GM19023 (cell line): ENCODE measurements at regions not wholly inside any gene's neighbourhood (a gene's known extent, or its start where the extent isn't known, plus 50 kb on each side); places are given as distances from the start of the nearest gene placed in this dataset.
"Not testable (repeated sequence)": the region's sequence is repeated elsewhere in the genome, so short reads cannot be mapped to it uniquely, and the experiment has no call there.

ENCODE experiments used
- ATAC-seq: cut with Tn5 transposase; IDR thresholded peaks from one replicate; pipeline ENCODE4 v1.9.1; 2021; ENCODE audit warnings: mild to moderate bottlenecking, moderate library complexity; ENCODE audit not compliant: unreplicated experiment

DNA sequence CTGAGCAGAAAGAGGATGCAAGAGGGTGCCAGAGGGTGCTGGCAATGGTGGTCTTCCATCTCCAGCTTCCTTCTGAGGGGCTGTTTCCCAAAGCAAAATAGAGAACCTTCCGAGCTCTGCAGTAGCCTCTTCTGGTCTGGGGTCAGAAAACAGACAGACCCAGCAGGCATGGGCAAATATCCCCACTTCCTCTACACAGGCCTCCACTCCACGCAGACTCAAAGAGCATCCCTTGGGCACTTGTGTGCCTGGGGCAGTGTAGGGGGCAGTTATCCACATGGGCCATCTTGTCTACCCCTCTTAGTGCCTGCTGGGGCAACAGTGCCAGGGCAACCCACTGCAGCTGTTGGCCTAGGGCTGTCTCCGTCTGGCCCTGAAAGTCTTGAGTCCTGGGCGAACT, 231.9 kb downstream of the TTC8 start:
- no peak for ATAC-seq

DNA sequence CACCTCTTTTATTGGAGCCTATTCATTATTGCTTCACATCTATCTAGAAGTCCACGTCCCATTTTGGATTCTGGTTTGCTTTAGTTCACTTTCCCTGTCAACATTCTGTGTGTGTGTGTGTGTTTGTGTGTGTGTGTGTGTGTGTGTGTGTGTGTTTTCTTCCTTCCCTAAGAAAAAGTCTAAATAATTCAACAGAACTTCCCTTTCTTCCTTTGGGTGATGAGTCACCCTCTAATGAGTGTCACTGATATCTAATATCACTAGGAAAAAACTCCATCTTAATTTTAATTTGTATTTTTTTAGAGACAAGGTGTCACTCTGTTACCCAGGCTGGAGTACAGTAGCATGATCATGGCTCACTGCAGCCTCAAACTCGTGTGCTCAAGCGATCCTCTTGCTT, 234.2 kb downstream of the TTC8 start:
- ATAC-seq: no peak

DNA sequence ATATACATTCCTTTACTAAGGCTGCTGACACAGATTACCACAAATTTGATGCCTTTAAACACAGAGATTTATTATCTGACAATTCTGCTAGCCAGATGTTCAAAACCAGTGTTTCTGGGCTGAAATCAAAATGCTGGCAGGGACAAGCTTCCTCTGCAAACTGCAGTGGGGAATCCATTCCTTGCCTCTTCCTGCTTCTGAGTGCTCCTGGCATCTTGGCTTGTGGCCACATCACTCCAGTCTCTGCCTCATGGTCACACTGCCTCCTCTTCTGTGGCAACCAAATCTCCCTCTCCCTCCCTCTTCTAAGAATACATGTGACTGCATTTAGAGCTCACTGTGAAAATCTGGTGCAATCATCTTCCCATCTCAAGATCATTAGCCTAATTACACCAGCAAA, 235.7 kb downstream of the TTC8 start:
- no peak for ATAC-seq

DNA sequence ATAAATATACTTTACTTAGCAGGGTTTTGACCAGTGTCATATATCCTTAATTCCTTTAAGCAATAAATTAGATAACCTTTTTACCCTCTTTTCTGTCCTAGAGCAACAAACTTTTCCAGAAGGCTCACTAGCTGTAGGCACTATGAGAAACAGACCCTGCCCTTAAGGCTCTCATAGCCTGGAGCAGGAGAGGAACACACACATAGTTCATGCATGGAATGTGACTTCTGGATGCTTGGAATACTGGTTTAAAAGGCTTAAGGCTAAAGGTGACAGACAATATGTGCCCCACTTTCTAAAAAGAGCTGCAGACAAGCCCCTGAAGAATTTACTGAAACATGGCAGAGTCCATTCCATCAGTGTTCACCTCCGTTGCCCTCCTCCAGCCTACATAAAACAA, 237.2 kb downstream of the TTC8 start:
- no peak for ATAC-seq

DNA sequence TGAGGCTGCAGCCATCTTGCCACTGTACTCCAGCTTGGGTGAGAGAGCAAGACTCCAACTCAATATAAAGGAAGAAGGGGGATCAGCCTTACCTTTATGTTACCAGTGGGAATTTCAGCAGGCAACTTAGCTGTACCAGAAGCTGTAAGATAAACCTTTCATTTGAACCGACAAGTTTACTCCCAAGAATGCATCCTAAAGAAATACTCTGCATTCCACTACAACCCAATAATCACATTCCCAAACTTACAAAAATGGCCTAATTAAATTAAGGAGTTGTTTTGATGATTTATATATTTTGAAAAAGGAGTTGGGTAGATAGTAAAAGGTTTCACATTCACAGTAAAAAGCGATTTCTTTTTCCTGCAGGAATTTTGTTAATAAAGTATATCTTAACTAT, 241.4 kb downstream of the TTC8 start:
- no peak for ATAC-seq

DNA sequence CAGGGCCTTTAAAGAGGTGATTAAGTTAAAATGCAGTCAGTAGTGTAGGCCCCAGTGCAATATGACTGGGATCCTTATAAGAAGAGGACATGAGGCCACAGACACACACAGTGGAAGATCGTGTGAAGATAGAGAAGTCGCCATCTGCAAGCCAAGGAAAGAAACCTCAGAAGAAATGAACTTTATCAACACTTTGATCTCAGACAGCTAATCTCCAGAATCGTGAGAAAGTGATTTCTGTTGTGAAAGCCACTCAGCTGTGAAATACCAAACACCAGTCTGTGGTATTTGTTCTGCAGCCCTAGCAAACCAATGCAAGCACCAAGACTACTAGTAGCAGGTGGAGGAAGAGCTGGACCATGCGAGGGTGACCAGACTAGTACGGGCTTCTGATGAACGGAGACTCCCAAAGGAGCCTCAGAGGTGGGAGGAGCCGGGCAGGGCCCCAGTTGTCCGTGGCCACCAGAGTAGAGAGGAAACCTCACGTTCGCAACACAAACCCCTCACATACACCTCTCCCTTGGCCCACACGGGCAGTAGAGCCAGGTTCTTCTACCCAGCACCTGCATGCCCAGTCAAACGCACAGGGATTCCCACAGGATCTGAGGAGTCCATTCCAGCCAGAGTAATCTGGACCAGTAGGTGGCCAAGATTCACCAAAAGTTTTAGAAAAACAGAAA, 243.0 kb downstream of the TTC8 start:
- no peak for ATAC-seq

DNA sequence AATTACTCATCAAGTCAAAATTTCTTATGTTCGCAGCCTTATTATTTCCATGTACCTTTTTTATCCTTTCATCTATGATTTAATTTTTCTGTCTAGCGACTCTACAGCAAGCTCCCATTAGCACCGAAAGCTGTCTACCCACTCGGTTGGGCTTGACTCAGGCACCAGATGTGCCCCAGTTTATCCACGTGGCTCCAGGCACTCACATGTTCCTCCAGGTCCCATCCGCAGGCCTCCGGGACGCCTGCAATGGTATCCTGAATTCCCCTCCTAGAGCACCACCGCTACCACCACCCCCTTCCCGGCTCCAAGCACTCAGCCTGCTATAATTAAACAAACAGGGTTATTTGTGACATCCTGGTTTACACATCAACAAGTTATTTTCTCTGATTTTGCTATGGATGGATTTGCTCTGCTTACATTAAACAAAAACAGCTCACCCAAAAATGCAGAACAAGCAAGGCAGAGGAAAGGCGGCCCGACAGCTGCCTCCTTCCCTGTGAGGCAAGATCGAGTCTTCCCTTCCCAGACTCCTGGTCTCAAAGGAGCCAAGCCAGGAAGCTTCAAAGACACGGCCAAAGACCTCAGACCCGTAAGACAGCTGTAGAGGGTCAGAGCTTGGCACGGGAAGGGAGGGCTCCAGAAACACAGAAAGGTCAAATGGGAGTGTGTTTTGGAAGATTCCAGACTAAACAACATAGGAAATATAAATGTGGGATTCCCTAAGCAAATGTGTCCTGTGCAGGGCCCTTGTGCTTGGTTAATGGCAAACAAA, 253.8 kb downstream of the TTC8 start:
- ATAC-seq: no peak

DNA sequence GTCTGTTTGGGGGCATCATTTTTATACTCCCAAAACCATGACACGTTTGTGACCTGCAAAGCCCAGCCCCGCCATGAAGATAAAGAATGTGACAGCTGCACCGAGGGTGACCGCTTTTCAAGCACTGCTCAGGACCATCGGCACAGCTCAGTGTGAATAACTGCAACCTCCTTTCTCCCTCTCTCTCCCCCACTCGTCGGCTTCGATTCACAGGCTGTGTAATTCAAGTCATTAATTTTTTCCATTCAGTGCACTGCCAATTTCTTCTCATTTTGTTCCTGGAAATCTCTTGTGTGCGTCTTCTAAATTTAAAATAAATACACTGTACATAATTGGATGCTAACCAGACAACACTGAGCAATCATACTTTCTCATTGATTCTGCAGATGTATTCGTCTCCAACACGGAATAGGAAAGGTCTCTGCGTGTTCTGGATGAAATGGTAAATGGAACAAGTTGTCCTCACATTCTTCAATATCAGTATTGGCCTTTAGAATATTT, 260.8 kb downstream of the TTC8 start:
- no peak for ATAC-seq

DNA sequence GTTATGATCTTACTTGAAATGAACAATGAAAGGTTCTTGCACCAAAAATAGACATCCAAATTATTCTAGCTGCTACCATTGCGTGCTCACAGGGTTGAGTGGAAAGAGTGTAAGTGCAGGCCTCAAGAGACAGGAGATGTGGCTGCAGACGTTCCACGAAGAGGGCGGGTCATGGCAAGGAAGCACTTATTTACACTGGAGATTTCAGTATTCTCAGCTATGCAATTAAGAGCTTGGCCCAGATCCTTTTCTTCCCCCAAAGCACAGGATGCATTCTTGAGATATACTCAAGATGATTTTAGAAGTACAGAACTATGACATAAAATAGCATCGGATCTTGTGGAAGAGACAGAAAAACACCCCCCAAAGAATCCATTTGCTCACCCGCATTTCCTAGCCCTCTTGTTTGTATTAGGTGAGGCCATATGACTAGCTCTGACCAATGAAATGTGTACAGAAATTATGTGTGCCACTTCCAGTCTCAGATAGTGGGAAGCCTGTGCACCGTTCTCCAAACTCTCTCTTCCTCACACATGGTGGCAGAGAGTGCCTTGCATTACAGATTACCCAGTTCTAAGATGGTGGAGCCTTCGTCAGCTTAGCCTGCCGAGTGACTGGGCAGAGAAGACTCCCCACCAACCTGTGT, 261.4 kb downstream of the TTC8 start:
- ATAC-seq: no peak

DNA sequence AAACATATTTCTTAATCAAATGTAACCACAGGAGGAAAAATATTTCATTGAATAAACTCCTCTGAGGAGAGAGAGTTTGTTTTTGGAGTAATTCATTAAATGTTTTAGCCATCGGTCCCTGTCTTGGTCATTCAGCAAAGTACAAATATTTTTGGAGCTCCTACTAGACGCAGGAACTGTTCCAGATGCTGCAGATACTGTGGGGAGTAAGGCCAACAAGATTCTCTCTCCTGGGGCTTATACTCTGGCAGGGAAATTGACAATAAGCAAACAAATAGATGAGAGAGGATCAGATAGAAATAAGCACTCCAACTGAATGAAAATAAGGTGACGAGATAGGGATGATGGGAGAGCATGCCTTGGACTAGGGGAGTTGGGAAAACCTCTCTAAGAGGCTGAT, 264.1 kb downstream of the TTC8 start:
- no peak for ATAC-seq

DNA sequence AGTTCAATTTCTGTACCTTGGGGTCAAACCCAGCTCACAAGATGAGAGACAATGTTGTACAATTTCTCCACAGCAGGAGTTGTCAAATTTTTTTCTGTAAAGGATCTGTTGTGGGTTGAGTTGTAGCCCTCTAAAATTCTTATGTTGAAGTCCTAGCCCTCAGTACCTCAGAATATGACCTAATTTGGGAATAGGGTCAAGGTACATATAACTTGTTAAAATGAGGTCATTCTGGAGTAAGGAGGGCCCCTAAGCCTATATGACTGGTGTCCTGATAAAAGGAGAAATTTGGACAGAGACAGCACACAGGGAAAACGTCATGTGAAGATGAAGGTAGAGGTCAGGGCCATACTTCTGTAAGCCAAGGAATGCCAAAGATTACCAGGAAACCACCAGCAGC, 264.9 kb downstream of the TTC8 start:
- ATAC-seq: no peak

DNA sequence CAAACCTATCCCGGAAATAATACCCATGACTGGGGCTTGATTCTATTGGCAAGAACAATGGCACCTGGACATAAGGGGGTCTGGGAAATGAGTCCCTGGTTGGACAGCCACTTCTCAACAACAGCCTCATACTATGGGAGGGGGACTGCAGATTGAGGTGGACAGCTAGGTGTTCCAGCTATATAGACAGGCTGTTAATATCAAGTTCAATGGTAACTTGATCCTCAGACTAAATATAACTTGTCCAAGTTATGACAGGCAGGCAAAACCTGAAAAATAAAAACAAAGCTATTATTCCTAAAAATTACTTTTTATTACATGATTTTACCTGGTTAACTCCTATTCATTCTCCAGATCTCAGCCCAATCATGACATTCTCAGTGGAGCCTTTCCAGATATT, 267.3 kb downstream of the TTC8 start:
- ATAC-seq: no peak

DNA sequence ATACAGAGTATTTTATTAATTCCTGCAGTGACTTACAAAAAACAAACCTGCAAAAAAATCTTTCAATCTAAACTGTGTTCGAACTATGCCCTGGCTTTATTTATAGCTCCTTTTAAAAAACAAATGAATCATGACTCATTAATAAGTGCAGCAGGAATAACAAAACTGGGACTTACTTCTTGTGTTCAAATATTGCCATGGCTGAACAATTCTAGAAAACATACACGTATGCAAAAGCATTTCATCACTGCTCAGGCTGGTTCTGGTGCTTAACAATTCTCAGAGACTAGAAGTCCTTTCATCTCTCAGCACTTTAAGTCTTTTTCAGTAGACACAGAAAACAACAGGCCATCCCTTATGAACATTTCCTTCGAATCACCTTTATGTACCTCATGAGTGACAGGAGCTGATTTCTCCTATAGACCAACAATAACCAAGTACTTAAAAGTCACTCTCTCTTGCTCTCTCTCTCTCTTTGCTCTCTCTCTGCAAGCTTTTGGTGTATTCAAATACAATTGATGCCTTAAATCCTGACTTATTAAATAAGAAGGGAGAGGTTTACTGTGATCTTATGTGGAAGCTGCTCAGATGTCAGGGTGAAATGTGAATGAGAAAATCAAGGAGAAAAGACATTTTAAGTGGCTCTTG, 268.8 kb downstream of the TTC8 start:
- no peak for ATAC-seq

DNA sequence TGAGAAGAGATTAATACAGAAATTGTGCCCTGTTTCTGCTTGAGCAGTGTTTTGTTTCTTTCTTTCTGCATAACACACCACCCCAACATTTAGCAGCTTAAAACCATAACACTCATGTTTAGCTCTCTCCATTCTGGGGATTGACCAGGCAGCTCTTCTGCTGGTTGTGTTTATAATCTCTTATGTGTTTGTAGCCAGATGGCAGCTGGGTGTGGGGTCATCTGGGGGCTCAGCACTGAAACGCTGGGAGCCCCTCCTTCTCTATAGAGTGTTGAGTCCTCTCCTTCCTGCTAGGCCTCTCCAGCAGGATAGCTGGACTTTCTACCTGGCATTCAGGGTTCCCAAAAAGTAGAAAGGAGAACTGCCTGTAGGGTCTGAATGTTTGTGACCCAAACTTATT, 270.6 kb downstream of the TTC8 start:
- ATAC-seq: no peak

DNA sequence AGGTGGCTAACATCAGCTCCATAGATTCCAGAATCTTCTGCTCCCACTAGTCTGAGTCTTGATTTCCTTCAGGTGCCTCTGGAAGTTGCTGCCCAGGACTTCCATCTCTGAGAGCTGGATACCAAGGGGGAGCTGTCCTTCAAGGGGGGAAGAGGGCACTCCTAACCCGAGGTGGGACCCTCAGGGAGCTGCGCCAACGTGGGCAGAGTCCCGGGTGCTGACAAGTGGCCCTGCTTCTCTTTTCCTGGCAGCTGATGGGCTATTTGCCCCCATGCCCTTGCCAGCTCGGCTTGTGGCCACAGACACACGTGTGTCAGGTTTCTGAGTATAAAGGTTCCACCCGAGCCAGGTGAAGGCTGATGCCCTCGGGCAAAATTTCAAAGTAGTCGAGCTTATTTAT, 272.5 kb downstream of the TTC8 start:
- no peak for ATAC-seq

DNA sequence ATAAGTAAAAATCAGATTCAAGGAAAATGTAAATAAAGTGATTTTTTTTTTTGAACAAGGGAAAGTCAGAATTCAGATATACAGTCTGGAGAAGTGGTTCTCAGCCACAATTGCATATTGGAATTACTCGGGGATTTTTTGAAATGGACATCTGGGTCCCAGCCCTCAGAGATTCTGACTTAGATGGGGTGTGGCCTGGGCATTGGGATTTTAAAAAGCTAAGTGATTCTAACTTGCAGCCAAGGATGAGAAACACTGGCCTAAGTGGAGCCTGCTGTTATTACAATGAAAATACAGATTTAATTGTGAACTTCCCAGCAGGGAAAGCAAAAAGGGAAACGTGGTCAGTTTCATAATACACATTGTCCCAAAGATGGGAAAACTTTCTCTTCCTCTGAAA, 273.8 kb downstream of the TTC8 start:
- no peak for ATAC-seq

DNA sequence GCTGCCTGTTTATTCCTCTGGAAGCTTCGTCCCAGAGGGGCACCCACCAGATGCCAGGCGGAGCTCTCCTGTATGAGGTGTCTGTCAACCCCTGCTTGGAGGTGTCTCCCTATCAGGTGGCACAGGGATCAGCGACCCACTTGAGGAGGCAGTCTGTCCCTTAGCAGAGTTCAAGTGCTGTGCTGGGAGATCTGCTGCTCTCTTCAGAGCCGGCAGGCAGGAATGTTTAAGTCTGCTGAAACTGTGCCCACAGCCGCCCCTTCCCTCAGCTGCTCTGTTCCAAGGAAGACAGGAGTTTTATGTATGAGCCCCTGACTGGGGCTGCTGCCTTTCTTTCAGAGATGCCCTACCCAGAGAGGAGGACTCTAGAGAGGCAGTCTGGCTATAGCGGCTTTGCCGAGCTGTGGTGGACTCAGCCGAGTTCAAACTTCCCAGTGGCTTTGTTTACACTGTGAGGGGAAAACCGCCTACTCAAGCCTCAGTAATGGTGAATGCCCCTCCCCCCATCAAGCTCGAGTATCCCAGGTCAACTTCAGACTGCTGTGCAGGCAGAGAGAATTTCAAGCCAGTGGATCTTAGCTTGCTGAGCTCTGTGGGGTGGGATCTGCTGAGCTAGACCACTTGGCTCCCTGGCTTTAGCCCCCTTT, 279.8 kb downstream of the TTC8 start:
- ATAC-seq: not testable (repeated sequence)

DNA sequence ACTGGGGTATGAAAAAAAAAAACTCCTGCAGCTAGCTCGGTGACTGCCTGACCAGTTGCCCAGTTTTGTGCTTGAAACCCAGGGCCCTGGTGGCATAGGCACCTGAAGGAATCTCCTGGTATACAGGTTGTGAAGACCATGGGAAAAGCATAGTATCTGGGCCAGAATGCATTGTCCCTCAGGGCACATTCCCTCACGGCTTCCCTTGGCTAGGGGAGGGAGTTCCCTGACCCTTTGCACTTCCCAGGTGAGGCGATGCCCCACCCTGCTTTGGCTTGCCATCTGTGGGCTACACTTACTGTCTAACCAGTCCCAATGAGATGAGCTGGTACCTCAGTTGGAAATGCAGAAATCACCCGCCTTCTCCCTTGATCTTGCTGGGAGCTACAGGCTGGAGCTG, 280.4 kb downstream of the TTC8 start:
- ATAC-seq: not testable (repeated sequence)
